ENCODE measurements at regions not wholly inside any gene's neighbourhood (a gene's known extent, or its start where the extent isn't known, plus 50 kb on each side); places are given as distances from the start of the nearest gene placed in this dataset.

DNA sequence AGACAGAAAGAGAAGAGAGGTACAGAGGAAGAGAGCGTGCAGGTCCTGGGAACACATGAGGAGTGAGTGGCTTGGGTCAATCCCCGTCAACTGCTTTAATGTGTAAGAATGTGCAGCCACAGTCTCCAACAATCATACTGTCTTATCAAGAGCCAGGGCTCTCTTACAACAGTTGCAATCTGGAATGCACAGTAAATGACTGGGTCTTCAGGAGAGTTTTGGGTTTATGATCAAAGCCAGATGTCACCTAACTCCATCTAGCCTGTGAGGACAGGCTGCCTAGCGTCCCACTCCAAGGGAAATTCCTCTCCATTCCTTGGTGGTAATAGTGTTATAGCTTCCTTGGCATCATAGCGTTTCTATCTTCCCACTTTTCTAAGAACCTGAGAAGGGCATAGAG lies 75.0 kb upstream of the TRIO start:
- no TSS peak for BruUV-seq (replicated peaks)

DNA sequence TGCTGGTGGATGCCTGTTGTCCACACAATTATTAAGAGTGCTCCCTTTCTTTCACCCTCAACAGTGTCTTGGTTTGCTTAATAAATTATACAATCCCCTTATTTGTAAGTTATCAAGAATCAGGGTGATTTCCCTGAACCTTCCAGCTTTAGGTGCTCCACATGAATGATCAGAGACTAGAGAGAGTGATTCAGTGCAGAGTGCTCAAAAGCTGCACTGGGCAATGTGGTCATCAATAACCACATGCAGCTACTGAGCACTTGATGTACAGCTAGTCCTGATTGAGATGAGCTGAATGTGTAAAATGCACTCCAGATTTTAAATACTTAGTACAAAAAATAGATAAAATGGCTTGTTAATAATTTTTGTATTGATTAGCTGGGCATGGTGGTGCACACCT lies 76.8 kb upstream of the TRIO start:
- no peak for DNase-seq
- H3K27ac Mint-ChIP-seq (ENCODE audit: unreplicated experiment) = no peak overlapping the region
- no peaks in the 10 kb centered on the region for H3K36me3 Mint-ChIP-seq (ENCODE audit: insufficient read depth, unreplicated experiment)
- TF ChIP-seq, protein P1, sequence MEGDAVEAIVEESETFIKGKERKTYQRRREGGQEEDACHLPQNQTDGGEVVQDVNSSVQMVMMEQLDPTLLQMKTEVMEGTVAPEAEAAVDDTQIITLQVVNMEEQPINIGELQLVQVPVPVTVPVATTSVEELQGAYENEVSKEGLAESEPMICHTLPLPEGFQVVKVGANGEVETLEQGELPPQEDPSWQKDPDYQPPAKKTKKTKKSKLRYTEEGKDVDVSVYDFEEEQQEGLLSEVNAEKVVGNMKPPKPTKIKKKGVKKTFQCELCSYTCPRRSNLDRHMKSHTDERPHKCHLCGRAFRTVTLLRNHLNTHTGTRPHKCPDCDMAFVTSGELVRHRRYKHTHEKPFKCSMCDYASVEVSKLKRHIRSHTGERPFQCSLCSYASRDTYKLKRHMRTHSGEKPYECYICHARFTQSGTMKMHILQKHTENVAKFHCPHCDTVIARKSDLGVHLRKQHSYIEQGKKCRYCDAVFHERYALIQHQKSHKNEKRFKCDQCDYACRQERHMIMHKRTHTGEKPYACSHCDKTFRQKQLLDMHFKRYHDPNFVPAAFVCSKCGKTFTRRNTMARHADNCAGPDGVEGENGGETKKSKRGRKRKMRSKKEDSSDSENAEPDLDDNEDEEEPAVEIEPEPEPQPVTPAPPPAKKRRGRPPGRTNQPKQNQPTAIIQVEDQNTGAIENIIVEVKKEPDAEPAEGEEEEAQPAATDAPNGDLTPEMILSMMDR (IDR thresholded peaks at IDR 0.05; ENCODE audit: unreplicated experiment) = no peak
- BruUV-seq (replicated peaks) = no TSS peak
- no peaks in the 10 kb centered on the region for H3K9me3 Mint-ChIP-seq (ENCODE audit: low read depth, unreplicated experiment)
- CTCF ChIA-PET = no interaction called here
- intact Hi-C loops (cut with micrococcal nuclease; ENCODE audit: unreplicated experiment) = no loop called here
- no peaks in the 10 kb centered on the region for H3K27me3 Mint-ChIP-seq (ENCODE audit: unreplicated experiment)
- no peaks in the 10 kb centered on the region for H3K4me1 Mint-ChIP-seq (ENCODE audit: low read depth, unreplicated experiment)
- no peak overlapping the region for H3K4me3 Mint-ChIP-seq (ENCODE audit: low read depth, unreplicated experiment)

More for the DNA sequence above, 75.0 kb upstream of the TRIO start:
- CTCF ChIA-PET = no interaction called here
- no peaks in the 10 kb centered on the region for H3K4me1 Mint-ChIP-seq (ENCODE audit: low read depth, unreplicated experiment)
- no peaks in the 10 kb centered on the region for H3K27me3 Mint-ChIP-seq (ENCODE audit: unreplicated experiment)
- H3K36me3 Mint-ChIP-seq (ENCODE audit: insufficient read depth, unreplicated experiment) = no peaks in the 10 kb centered on the region
- H3K27ac Mint-ChIP-seq (ENCODE audit: unreplicated experiment) = no peak overlapping the region
- TF ChIP-seq, protein P1 (IDR thresholded peaks at IDR 0.05; ENCODE audit: unreplicated experiment) = no peak
- intact Hi-C loops (cut with micrococcal nuclease; ENCODE audit: unreplicated experiment) = no loop called here
- DNase-seq = no peak
- no peaks in the 10 kb centered on the region for H3K9me3 Mint-ChIP-seq (ENCODE audit: low read depth, unreplicated experiment)
- no peak overlapping the region for H3K4me3 Mint-ChIP-seq (ENCODE audit: low read depth, unreplicated experiment)

DNA sequence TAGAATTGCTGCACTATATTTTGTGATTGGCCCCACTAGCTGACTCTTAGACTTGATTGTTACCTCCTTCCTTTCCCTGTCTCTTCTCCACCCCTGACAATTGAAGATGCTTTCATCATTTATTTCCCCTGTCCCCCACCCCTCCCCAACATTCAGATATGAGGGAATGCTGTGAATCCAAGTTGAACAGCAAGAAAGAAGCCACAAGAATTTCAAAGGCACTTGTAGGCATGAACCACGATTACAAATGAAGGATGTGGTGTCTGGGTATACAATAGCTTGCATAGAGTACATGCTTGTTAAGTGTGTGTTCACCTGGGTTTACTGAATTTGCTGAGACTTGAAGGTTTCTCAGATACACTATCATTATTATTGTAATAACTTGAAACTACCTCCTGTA lies 78.3 kb upstream of the TRIO start:
- Mint-ChIP-seq H3K9me3 (ENCODE audit: low read depth, unreplicated experiment) (no peaks in the 10 kb centered on the region), H3K4me3 (ENCODE audit: low read depth, unreplicated experiment) (no peak overlapping the region), H3K36me3 (ENCODE audit: insufficient read depth, unreplicated experiment) (no peaks in the 10 kb centered on the region), H3K27ac (ENCODE audit: unreplicated experiment) (no peak overlapping the region), H3K4me1 (ENCODE audit: low read depth, unreplicated experiment) (no peaks in the 10 kb centered on the region), H3K27me3 (ENCODE audit: unreplicated experiment) (no peaks in the 10 kb centered on the region)
- BruUV-seq (replicated peaks) = no TSS peak
- CTCF ChIA-PET = no interaction called here
- no peak for DNase-seq
- intact Hi-C loops (cut with micrococcal nuclease; ENCODE audit: unreplicated experiment) = no loop called here
- TF ChIP-seq, protein P1 (IDR thresholded peaks at IDR 0.05; ENCODE audit: unreplicated experiment) = no peak

DNA sequence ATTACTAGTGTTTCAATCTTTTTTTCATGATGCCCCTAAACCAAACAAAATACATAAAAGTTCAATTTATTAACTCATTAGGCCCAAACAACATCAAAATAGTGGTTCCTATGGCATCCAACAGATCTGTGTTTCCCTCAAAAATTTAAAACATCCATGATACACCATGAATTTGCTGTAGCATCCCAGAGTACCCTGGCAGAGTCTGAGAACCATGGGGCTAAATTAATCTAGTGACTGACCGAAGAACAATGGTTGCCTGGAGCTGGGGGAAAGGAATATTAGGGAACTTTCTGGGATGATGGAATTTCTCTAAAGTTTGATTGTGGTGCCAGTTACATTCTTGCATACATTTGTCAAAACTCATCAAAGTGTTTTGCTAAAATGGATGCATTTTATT lies 79.5 kb upstream of the TRIO start:
- DNase-seq = no peak

More for the DNA sequence above, 79.5 kb upstream of the TRIO start:
- TF ChIP-seq, protein P1 (IDR thresholded peaks at IDR 0.05; ENCODE audit: unreplicated experiment) = no peak
- Mint-ChIP-seq H3K9me3 (ENCODE audit: low read depth, unreplicated experiment) (no peaks in the 10 kb centered on the region), H3K4me3 (ENCODE audit: low read depth, unreplicated experiment) (no peak overlapping the region), H3K4me1 (ENCODE audit: low read depth, unreplicated experiment) (no peaks in the 10 kb centered on the region), H3K27me3 (ENCODE audit: unreplicated experiment) (no peaks in the 10 kb centered on the region), H3K36me3 (ENCODE audit: insufficient read depth, unreplicated experiment) (no peaks in the 10 kb centered on the region), H3K27ac (ENCODE audit: unreplicated experiment) (no peak overlapping the region)
- BruUV-seq (replicated peaks) = no TSS peak
- intact Hi-C loops (cut with micrococcal nuclease; ENCODE audit: unreplicated experiment) = no loop called here
- CTCF ChIA-PET = no interaction called here
